AG10803 (cell line): ENCODE measurements at regions not wholly inside any gene's neighbourhood (a gene's known extent, or its start where the extent isn't known, plus 50 kb on each side); places are given as distances from the start of the nearest gene placed in this dataset.

Source experiments
- DNase-seq: peaks from one replicate; pipeline ENCODE4 v3.0.0; 2010; ENCODE audit warnings: low read depth
- H3K4me3 ChIP-seq: 2 replicates; pipeline ENCODE4 v1.5.1; 2011; ENCODE audit warnings: mild to moderate bottlenecking, low read length, control low read depth
- CTCF ChIP-seq: conservative IDR thresholded peaks from 2 replicates; pipeline ENCODE4 v1.5.1; 2011; ENCODE audit warnings: mild to moderate bottlenecking, low read length, control low read depth, inconsistent platforms

- no peak for TF ChIP-seq CTCF
- DNase-seq = peak; percentile 18
- H3K4me3 ChIP-seq = no peak overlapping the region
These were observed 414.2 kb upstream of the CHAC2 start for GRCh38 chr2:53353135-53354114.

GRCh38 chr2:53347269-53347668 is 420.3 kb upstream of the CHAC2 start:
- H3K4me3 ChIP-seq = no peak overlapping the region
- no peak for DNase-seq
- TF ChIP-seq CTCF = no peak

GRCh38 chr2:53342248-53342647 is 425.4 kb upstream of the CHAC2 start:
- no peak overlapping the region for H3K4me3 ChIP-seq
- no peak for TF ChIP-seq CTCF
- no peak for DNase-seq

GRCh38 chr2:53334610-53335009 is 433.0 kb upstream of the CHAC2 start:
- TF ChIP-seq CTCF = no peak
- no peak overlapping the region for H3K4me3 ChIP-seq
- DNase-seq = no peak

GRCh38 chr2:53331667-53332066 is 435.9 kb upstream of the CHAC2 start:
- no peak for TF ChIP-seq CTCF
- DNase-seq = no peak
- H3K4me3 ChIP-seq = no peak overlapping the region

GRCh38 chr2:53317861-53318260 is 449.7 kb upstream of the CHAC2 start:
- H3K4me3 ChIP-seq = no peak overlapping the region
- no peak for DNase-seq
- TF ChIP-seq CTCF = no peak

- no peak for TF ChIP-seq CTCF
These were observed 452.5 kb upstream of the CHAC2 start for GRCh38 chr2:53315149-53315548.

More at GRCh38 chr2:53315149-53315548, 452.5 kb upstream of the CHAC2 start:
- H3K4me3 ChIP-seq = no peak overlapping the region
- DNase-seq = no peak
